NCI-H146 treated with DMSO at 0.1 percent for 48 hours (cell line): ENCODE measurements at regions not wholly inside any gene's neighbourhood (a gene's known extent, or its start where the extent isn't known, plus 50 kb on each side); places are given as distances from the start of the nearest gene placed in this dataset.

ENCODE experiments used
- DNase-seq: peaks from one replicate; lab custom pipeline; 2025; ENCODE audit not compliant: unreplicated experiment; lab: John Stamatoyannopoulos, UW

- no peak for DNase-seq
Observed at GRCh38 chr20:40410028-40410427, 279.0 kb downstream of the MAFB start.

GRCh38 chr20:40397467-40397866, 291.6 kb downstream of the MAFB start:
- no peak for DNase-seq

GRCh38 chr20:40393197-40394079, 295.6 kb downstream of the MAFB start:
- DNase-seq = no peak

GRCh38 chr20:40390654-40391053, 298.4 kb downstream of the MAFB start:
- DNase-seq = no peak

- no peak for DNase-seq
Observed at GRCh38 chr20:40370800-40371199, 318.2 kb downstream of the MAFB start.

GRCh38 chr20:40368876-40369275, 320.2 kb downstream of the MAFB start:
- DNase-seq = no peak

GRCh38 chr20:40361916-40362315, 327.1 kb downstream of the MAFB start:
- no peak for DNase-seq

GRCh38 chr20:40359131-40359912, 329.7 kb downstream of the MAFB start:
- DNase-seq = no peak

GRCh38 chr20:40354880-40355279, 334.2 kb downstream of the MAFB start:
- DNase-seq = no peak

- no peak for DNase-seq
Observed at GRCh38 chr20:40343390-40343789, 345.6 kb downstream of the MAFB start.

- no peak for DNase-seq
Observed at GRCh38 chr20:40341561-40341960, 347.5 kb downstream of the MAFB start.

GRCh38 chr20:40339661-40340449, 349.2 kb downstream of the MAFB start:
- DNase-seq = no peak

- no peak for DNase-seq
Observed at GRCh38 chr20:40336533-40336932, 352.5 kb downstream of the MAFB start.

GRCh38 chr20:40335901-40336351, 353.1 kb downstream of the MAFB start:
- DNase-seq = no peak

GRCh38 chr20:40335437-40335836, 353.6 kb downstream of the MAFB start:
- DNase-seq = no peak

GRCh38 chr20:40333591-40333990, 355.4 kb downstream of the MAFB start:
- DNase-seq = no peak

- no peak for DNase-seq
Observed at GRCh38 chr20:40331807-40332560, 357.1 kb downstream of the MAFB start.

GRCh38 chr20:40331249-40331648, 357.8 kb downstream of the MAFB start:
- no peak for DNase-seq

GRCh38 chr20:40329321-40329720, 359.7 kb downstream of the MAFB start:
- no peak for DNase-seq

- no peak for DNase-seq
Observed at GRCh38 chr20:40326784-40327183, 362.3 kb downstream of the MAFB start.
